ENCODE measurements at regions not wholly inside any gene's neighbourhood (a gene's known extent, or its start where the extent isn't known, plus 50 kb on each side); places are given as distances from the start of the nearest gene placed in this dataset.

GRCh38 chr15:70514251-70514650 lies 249.1 kb downstream of the UACA start:
- no peak for TF ChIP-seq CTCF (IDR thresholded peaks at IDR 0.05; ENCODE audit: low read depth, low read length, poor library complexity, severe bottlenecking)
- no peak for TF ChIP-seq EZH2phosphoT487 (IDR thresholded peaks at IDR 0.05; ENCODE audit: borderline replicate concordance, low read length)
